Left lung (tissue), 4 donors: ENCODE measurements at regions not wholly inside any gene's neighbourhood (a gene's known extent, or its start where the extent isn't known, plus 50 kb on each side); places are given as distances from the start of the nearest gene placed in this dataset.

Source experiments
- ATAC-seq: fragments of 200-7000 bp; cut with Tn5 transposase; one replicate; pipeline ENCODE4 v1.9.1; 2020; ENCODE audit warnings: moderate library complexity
- DNase-seq, 4 donors: peaks; one replicate each; pipeline ENCODE4 v3.0.0-alpha.2; 2013 to 2020
- H3K27ac ChIP-seq, 2 donors: fragments of 200-600 bp; sonication (generic) in 1 of 2; one replicate each; pipeline versions ENCODE4 v1.5.0 to v1.8.0; 2020 to 2021
- H3K27me3 ChIP-seq, 2 donors: fragments of 200-600 bp; sonication (generic) in 1 of 2; one replicate each; pipeline versions ENCODE4 v1.5.0 to v1.8.0; 2020 to 2021
- H3K36me3 ChIP-seq, 2 donors: fragments of 200-600 bp; sonication (generic) in 1 of 2; one replicate each; pipeline versions ENCODE4 v1.5.0 to v1.8.0; 2020 to 2021
- H3K4me1 ChIP-seq, 2 donors: fragments of 200-600 bp; one replicate each; pipeline ENCODE4 v1.8.0; 2021
- H3K4me3 ChIP-seq, 2 donors: fragments of 200-600 bp; sonication (generic) in 1 of 2; one replicate each; pipeline versions ENCODE4 v1.5.0 to v1.8.0; 2020 to 2021; ENCODE audit warnings: mild to moderate bottlenecking in 1 of 2
- H3K9me3 ChIP-seq, 2 donors: fragments of 200-600 bp; sonication (generic) in 1 of 2; one replicate each; pipeline versions ENCODE4 v1.5.0 to v1.8.0; 2020 to 2021
- CTCF ChIP-seq, 2 donors: fragments of 200-600 bp; sonication (generic) in 1 of 2; IDR thresholded peaks; one replicate each; pipeline versions ENCODE4 v1.5.0 to v1.8.0; 2021; ENCODE audit warnings: antibody characterized with exemption in 2 of 2
- intact Hi-C, 2 donors: fragments of 100-400 bp; cut with DNase I; formaldehyde crosslinking; loops; one replicate each; pipeline versions ENCODE4 v1.11.2 to v1.14.2; 2022
- donor health status: DM: no; HTN: yes; CAD: no.
- donor health status: DM: no; HTN: no; CAD: no.

- no peak for ATAC-seq
Observed at GRCh38 chr10:109126541-109126940, 796.8 kb downstream of the XPNPEP1 start.

GRCh38 chr10:109126016-109126415, 797.3 kb downstream of the XPNPEP1 start:
- H3K9me3 ChIP-seq: peaks cover 0 to 6% of the 10 kb centered on the region in 2 donors
- ATAC-seq: no peak
- no peaks in the 10 kb centered on the region for H3K36me3 ChIP-seq
- no peaks in the 10 kb centered on the region for H3K4me1 ChIP-seq
- no peaks in the 10 kb centered on the region for H3K27me3 ChIP-seq
- no peak for DNase-seq
- H3K27ac ChIP-seq: no peak overlapping the region
- no peak overlapping the region for H3K4me3 ChIP-seq
- no peak for TF ChIP-seq CTCF (IDR thresholded peaks at IDR 0.05)
- intact Hi-C loops: no loop called here

More at GRCh38 chr10:109126541-109126940, 796.8 kb downstream of the XPNPEP1 start:
- no peaks in the 10 kb centered on the region for H3K4me1 ChIP-seq
- no peak for TF ChIP-seq CTCF (IDR thresholded peaks at IDR 0.05)
- peaks cover 0 to 10% of the 10 kb centered on the region in 2 donors for H3K9me3 ChIP-seq
- H3K4me3 ChIP-seq: no peak overlapping the region
- no peak overlapping the region for H3K27ac ChIP-seq
- no peaks in the 10 kb centered on the region for H3K36me3 ChIP-seq
- no peaks in the 10 kb centered on the region for H3K27me3 ChIP-seq
- intact Hi-C loops: no loop called here
- no peak for DNase-seq

GRCh38 chr10:109115179-109115578, 808.1 kb downstream of the XPNPEP1 start:
- Histone ChIP-seq H3K4me3 (no peak overlapping the region), H3K36me3 (no peaks in the 10 kb centered on the region), H3K27me3 (no peaks in the 10 kb centered on the region), H3K9me3 (peaks cover 0 to 26% of the 10 kb centered on the region in 2 donors), H3K27ac (no peak overlapping the region), H3K4me1 (no peaks in the 10 kb centered on the region)
- no peak for TF ChIP-seq CTCF (IDR thresholded peaks at IDR 0.05)
- DNase-seq (no peak), ATAC-seq (no peak)
- intact Hi-C loops: no loop called here

DNA sequence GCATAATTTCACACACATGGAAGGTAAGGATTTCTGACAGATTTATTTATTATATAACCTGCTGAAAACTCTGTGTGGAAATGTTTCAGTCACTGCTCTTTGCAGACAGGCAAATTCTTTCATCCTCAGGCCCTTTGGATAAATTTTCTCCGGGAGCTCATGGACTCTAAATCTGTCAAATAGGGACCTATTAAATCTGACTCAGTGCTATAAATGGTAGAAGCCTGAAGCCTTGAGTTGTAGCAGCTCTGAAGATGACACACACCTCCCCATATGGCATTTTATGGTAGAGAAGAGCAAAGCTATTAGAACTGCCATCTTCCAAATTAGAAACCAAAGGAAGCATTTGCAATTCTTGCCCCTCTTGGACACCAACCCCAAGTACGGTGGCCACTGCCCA, 808.7 kb downstream of the XPNPEP1 start:
- Histone ChIP-seq H3K4me1 (no peaks in the 10 kb centered on the region), H3K27me3 (no peaks in the 10 kb centered on the region), H3K9me3 (peaks cover 0 to 26% of the 10 kb centered on the region in 2 donors), H3K27ac (no peak overlapping the region), H3K36me3 (no peaks in the 10 kb centered on the region), H3K4me3 (no peak overlapping the region)
- ATAC-seq: no peak
- DNase-seq: no peak
- intact Hi-C loops: no loop called here
- no peak for TF ChIP-seq CTCF (IDR thresholded peaks at IDR 0.05)

DNA sequence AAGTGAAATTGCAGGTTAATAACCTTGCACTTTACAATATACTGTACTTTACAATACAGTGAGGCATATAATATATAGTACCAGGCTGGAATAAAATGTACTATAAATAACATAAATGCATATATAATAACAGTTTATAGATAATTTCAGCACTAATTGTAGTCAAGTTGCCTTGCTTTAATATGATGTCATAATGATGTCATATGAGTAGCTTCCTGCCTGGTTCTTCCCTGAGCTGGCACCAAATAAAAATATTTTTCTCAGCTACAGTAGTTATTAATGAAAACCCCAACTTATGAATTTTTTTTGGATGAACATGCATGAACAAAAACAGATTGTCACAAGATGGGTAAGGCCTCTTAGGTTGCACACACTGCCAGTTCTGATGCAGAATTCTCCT, 816.7 kb downstream of the XPNPEP1 start:
- TF ChIP-seq CTCF (IDR thresholded peaks at IDR 0.05): no peak
- ATAC-seq (no peak), DNase-seq (no peak)
- intact Hi-C loops: no loop called here
- H3K9me3 ChIP-seq: no peaks in the 10 kb centered on the region
- no peaks in the 10 kb centered on the region for H3K27me3 ChIP-seq
- H3K4me3 ChIP-seq: no peak overlapping the region
- no peak overlapping the region for H3K27ac ChIP-seq
- no peaks in the 10 kb centered on the region for H3K4me1 ChIP-seq
- H3K36me3 ChIP-seq: no peaks in the 10 kb centered on the region
